ENCODE measurements at regions not wholly inside any gene's neighbourhood (a gene's known extent, or its start where the extent isn't known, plus 50 kb on each side); places are given as distances from the start of the nearest gene placed in this dataset.

GRCh38 chr5:172506251-172506650 is 51.9 kb upstream of the SH3PXD2B start:
- TF ChIP-seq CTCF (conservative IDR thresholded peaks at IDR 0.05; ENCODE audit: low read depth in 2 of 2), result no peak
- TF ChIP-seq CREB1 (CRISPR knock-in tag; IDR thresholded peaks at IDR 0.05; ENCODE audit: low read depth), result no peak
- no peak for TF ChIP-seq EZH2 (IDR thresholded peaks at IDR 0.05; ENCODE audit: low read depth, unreplicated experiment)
- TF ChIP-seq EZH2phosphoT487 (IDR thresholded peaks at IDR 0.05; ENCODE audit: unreplicated experiment), result no peak
- TF ChIP-seq POLR2AphosphoS5 (IDR thresholded peaks at IDR 0.05; ENCODE audit: low read depth), result no peak
- no peak for TF ChIP-seq ZNF114 (CRISPR knock-in tag; IDR thresholded peaks at IDR 0.05)
